LNCaP clone FGC (cell line): ENCODE measurements at regions not wholly inside any gene's neighbourhood (a gene's known extent, or its start where the extent isn't known, plus 50 kb on each side); places are given as distances from the start of the nearest gene placed in this dataset.
"Not testable (repeated sequence)": the region's sequence is repeated elsewhere in the genome, so short reads cannot be mapped to it uniquely, and the experiment has no call there.

ENCODE experiments used
- DNase-seq: peaks from one replicate; pipeline ENCODE4 v3.0.0-alpha.2; 2011; ENCODE audit warnings: low read depth
- H3K4me3 ChIP-seq: 2 replicates; pipeline ENCODE4 v1.5.1; 2011; ENCODE audit warnings: mild to moderate bottlenecking, low read depth, low read length, control low read depth
- CTCF ChIP-seq: IDR thresholded peaks from 2 replicates; pipeline ENCODE4 v1.5.1; 2012; ENCODE audit warnings: mild to moderate bottlenecking; ENCODE audit not compliant: control insufficient read depth, insufficient read depth; ENCODE audit errors: extremely low read depth

- DNase-seq, result no peak
- no peak for TF ChIP-seq CTCF
Measured at GRCh38 chr16:5215901-5216300, 118.3 kb upstream of the EEF2KMT start.

GRCh38 chr16:5214466-5214865 is 116.9 kb upstream of the EEF2KMT start:
- DNase-seq, result no peak
- H3K4me3 ChIP-seq, result no peak overlapping the region
- no peak for TF ChIP-seq CTCF

More at GRCh38 chr16:5215901-5216300, 118.3 kb upstream of the EEF2KMT start:
- H3K4me3 ChIP-seq, result no peak overlapping the region

DNA sequence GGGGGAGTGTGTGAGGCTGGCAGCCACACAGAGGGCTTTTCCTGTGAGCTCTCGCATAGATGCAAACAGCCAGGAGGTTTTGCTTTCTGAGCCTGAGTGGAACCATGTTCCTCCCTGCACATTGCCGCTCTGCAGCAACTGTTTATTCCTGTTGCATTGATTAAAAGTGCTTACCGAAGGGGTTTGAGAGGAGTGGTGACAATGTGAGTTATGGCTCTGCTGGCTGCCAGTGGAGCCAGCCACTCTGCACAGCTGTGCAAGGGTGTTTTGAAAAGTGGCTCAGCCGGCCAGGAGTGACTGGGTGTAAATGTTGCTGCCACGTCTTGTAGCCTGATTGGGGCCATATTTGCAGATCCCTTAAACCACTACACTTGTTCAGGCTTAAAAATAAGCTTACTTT is 114.9 kb upstream of the EEF2KMT start:
- not testable (repeated sequence) for DNase-seq, H3K4me3 ChIP-seq

DNA sequence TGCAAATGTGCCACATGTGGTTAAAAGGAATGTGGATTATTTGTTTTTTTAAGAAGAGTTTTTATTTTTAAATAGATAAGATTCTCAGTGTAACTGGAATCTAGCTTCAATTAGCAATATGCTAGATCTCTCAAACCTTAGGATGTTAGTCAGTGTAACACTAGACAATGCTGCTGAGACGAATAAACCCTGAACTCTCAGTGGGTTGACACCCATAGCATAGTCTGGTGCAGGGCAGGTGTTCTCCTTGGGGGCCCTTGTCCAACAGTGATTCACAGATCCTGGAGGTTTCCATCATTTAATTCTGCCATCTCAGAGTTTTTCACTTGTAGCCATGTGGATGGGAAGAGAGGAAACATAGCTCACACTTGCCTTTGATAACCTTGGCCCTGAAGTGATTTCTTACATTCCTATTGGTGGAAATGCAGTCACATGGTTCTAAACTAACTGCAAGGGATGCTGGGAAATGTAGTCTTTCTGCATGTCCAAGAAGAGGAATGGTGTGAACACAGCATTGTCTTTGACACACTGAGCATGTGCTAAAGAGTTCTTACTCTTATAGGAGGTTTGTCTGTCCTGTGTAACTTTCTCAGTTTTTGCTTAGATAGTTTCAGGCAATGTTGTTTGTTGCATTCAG is 110.4 kb upstream of the EEF2KMT start:
- not testable (repeated sequence) for H3K4me3 ChIP-seq
- DNase-seq, result peak; percentile 21

DNA sequence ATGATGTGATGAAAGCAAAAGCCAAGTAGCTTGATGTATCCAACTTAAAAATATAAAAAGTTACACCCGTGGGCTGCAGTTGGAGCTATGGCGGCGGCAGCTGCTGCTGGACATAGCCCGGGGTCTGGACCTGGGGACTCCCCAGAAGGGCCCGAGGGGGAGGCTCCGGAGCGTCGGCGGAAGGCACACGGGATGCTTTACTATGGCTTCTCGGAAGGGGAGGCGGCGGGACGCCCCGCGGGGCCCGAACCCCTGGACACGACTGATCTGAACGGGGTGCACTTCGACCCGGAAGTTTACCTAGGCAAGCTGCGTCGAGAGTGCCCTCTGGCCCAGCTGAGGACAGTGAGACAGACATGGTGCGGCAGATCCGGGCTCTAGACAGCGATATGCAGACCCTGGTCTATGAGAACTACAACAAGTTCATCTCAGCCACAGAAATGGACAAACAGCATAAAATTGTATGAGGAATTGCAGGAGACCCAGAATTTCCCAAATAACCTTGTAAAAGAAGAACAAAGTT is 109.5 kb upstream of the EEF2KMT start:
- H3K4me3 ChIP-seq, result no peak overlapping the region
- TF ChIP-seq CTCF, result no peak
- DNase-seq, result no peak

DNA sequence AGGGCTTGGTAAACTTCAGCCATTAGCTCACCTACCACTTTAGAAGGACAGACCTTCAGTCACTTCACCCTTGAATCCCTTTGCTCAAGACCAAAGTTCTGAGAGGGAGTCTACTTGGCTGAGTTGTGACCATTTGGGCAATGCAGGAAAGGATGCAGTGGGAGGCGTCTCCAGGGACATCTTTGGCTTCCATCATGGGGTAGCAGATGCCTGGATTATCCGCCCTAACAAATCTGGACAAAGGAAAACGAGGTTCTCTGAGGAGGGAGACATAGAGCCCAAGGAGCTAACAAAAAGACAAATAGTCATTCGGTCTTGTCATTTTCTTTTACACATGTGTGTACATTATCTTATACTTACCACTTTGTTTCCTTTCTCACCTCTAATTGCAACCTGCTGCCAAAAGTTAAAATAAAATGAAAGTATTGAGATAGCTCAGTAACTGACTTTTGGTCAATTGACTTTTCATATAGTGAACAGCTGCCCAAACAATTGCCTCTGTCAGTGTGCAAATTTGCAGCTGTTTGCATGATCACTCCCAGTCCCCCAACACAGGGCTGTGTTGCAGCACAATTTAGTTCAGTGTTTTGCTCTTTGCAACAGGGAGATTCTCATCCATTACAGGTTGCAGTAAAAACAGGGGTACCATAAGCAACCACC is 108.9 kb upstream of the EEF2KMT start:
- H3K4me3 ChIP-seq, result no peak overlapping the region
- TF ChIP-seq CTCF, result no peak
- no peak for DNase-seq

- H3K4me3 ChIP-seq, result no peak overlapping the region
- TF ChIP-seq CTCF, result no peak
- DNase-seq, result no peak
Measured at GRCh38 chr16:5205361-5206040, 107.9 kb upstream of the EEF2KMT start.

DNA sequence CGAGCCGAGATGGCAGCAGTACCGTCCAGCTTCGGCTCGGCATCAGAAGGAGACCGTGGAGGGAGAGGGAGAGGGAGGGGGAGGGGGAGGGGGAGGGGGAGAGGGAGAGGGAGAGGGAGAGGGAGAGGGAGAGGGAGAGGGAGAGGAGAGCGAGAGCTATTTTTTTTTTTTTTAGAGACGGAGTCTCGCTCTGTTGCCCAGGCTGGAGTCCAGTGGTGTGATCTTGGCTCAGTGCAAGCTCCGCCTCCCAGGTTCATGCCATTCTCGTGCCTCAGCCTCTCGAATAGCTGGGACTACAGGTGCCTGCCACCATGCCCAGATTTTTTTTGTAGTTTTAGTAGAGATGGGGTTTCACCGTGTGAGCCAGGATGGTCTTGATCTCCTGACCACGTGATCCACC is 106.1 kb upstream of the EEF2KMT start:
- H3K4me3 ChIP-seq, DNase-seq: not testable (repeated sequence)
